ENCODE measurements at regions not wholly inside any gene's neighbourhood (a gene's known extent, or its start where the extent isn't known, plus 50 kb on each side); places are given as distances from the start of the nearest gene placed in this dataset.
"Not testable (repeated sequence)": the region's sequence is repeated elsewhere in the genome, so short reads cannot be mapped to it uniquely, and the experiment has no call there.

DNA sequence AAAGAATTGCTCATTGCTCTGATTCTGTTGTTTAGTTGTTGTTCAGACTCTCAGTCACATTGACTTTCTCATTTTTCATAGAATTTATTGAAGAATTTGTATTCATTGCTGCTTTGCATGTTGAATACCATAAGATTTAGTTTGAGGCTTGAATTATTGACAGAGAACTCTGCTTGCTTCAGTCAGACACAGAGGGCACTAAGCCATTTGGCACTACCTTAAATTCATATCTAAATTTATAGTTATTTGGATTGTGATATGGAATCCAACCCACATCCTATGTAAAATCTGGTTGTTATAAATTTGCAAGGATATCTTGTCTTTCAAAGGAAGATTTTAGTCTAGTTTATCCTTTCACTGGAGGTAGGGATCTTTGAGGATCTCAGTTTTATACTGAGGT is 1748.6 kb downstream of the BRINP3 start:
- no peak for DNase-seq (ENCODE audit: extremely low read depth, insufficient read length)
- no peak overlapping the region for H3K4me3 ChIP-seq (replicated peaks; ENCODE audit: low read depth, low read length)
- no peaks in the 10 kb centered on the region for H3K36me3 ChIP-seq (ENCODE audit: control insufficient read depth, insufficient read depth, low read length)
- H3K27me3 ChIP-seq (replicated peaks; ENCODE audit: control insufficient read depth, insufficient read depth, low read length): no peaks in the 10 kb centered on the region
- TF ChIP-seq, protein P1, sequence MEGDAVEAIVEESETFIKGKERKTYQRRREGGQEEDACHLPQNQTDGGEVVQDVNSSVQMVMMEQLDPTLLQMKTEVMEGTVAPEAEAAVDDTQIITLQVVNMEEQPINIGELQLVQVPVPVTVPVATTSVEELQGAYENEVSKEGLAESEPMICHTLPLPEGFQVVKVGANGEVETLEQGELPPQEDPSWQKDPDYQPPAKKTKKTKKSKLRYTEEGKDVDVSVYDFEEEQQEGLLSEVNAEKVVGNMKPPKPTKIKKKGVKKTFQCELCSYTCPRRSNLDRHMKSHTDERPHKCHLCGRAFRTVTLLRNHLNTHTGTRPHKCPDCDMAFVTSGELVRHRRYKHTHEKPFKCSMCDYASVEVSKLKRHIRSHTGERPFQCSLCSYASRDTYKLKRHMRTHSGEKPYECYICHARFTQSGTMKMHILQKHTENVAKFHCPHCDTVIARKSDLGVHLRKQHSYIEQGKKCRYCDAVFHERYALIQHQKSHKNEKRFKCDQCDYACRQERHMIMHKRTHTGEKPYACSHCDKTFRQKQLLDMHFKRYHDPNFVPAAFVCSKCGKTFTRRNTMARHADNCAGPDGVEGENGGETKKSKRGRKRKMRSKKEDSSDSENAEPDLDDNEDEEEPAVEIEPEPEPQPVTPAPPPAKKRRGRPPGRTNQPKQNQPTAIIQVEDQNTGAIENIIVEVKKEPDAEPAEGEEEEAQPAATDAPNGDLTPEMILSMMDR (IDR thresholded peaks at IDR 0.05; ENCODE audit: insufficient read depth, low read length, poor library complexity, severe bottlenecking): no peak

DNA sequence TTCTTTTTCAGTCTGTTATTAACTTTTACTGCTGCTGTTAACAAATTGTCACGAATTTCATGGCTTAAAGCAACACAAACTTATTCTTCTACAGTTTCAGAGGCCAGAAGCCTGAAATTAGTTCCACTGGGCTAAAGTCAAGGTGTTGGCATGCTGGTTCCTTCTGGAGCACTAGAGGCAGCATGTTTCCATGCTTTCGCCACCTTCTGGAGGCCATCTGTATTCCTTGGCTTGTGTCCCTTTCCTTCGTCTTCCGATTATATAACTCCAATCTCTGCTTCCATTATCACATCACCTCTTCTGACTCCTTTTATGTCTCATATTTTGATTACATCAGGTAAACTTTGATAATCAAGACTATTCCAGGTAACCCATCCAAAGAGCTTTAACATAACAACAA is 1742.1 kb downstream of the BRINP3 start:
- Histone ChIP-seq H3K27me3 (replicated peaks; ENCODE audit: control insufficient read depth, insufficient read depth, low read length) (no peaks in the 10 kb centered on the region), H3K36me3 (ENCODE audit: control insufficient read depth, insufficient read depth, low read length) (no peaks in the 10 kb centered on the region), H3K4me3 (replicated peaks; ENCODE audit: low read depth, low read length) (no peak overlapping the region)
- no peak for DNase-seq (ENCODE audit: extremely low read depth, insufficient read length)
- TF ChIP-seq, protein P1 (IDR thresholded peaks at IDR 0.05; ENCODE audit: insufficient read depth, low read length, poor library complexity, severe bottlenecking): no peak

DNA sequence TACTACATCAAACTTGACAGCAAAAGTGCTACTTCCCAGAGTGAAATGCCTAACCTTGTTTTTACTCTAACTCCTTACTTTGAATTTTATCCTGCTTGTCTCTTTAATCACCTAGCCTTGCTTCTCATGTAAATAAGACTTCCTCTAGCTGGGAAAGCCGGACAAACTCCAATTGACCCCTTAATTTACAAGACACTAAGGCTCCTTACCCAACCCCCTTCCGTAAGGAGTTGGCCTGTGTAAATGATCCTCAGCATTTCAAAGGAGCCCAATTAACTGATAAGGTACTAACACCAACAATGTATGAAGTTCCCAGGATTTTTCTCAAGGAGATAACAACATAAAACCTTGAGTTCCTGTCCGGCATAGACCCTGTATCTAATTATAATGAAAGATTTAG is 1728.4 kb downstream of the BRINP3 start:
- not testable (repeated sequence) for H3K4me3 ChIP-seq (replicated peaks; ENCODE audit: low read depth, low read length); DNase-seq (ENCODE audit: extremely low read depth, insufficient read length); H3K36me3 ChIP-seq (ENCODE audit: control insufficient read depth, insufficient read depth, low read length); H3K27me3 ChIP-seq (replicated peaks; ENCODE audit: control insufficient read depth, insufficient read depth, low read length)

DNA sequence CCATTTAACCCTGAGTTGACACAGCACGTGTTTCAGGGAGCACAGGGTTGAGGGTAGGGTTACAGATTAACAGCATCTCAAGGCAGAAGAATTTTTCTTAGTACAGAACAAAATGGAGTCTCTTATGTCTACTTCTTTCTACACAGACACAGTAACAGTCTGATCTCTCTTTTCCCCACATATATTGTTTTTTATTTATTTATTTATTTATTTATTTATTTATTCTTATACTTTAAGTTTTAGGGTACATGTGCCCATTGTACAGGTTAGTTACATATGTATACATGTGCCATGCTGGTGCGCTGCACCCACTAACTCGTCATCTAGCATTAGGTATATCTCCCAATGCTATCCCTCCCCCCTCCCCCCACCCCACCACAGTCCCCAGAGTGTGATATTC is 1725.6 kb downstream of the BRINP3 start:
- H3K4me3 ChIP-seq (replicated peaks; ENCODE audit: low read depth, low read length); DNase-seq (ENCODE audit: extremely low read depth, insufficient read length); H3K27me3 ChIP-seq (replicated peaks; ENCODE audit: control insufficient read depth, insufficient read depth, low read length); H3K36me3 ChIP-seq (ENCODE audit: control insufficient read depth, insufficient read depth, low read length): not testable (repeated sequence)

DNA sequence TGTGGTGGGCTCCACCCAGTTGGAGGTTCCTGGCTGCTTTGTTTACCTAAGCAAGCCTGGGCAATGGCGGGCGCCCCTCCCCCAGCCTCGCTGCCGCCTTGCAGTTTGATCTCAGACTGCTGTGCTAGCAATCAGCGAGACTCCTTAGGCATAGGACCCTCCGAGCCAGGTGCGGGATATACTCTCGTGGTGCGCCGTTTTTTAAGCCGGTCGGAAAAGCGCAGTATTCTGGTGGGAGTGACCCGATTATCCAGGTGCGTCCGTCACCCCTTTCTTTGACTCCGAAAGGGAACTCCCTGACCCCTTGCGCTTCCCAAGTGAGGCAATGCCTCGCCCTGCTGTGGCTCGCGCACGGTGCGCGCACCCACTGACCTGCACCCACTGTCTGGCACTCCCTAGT is 1719.9 kb downstream of the BRINP3 start:
- not testable (repeated sequence) for DNase-seq (ENCODE audit: extremely low read depth, insufficient read length); H3K36me3 ChIP-seq (ENCODE audit: control insufficient read depth, insufficient read depth, low read length); H3K27me3 ChIP-seq (replicated peaks; ENCODE audit: control insufficient read depth, insufficient read depth, low read length); H3K4me3 ChIP-seq (replicated peaks; ENCODE audit: low read depth, low read length)

DNA sequence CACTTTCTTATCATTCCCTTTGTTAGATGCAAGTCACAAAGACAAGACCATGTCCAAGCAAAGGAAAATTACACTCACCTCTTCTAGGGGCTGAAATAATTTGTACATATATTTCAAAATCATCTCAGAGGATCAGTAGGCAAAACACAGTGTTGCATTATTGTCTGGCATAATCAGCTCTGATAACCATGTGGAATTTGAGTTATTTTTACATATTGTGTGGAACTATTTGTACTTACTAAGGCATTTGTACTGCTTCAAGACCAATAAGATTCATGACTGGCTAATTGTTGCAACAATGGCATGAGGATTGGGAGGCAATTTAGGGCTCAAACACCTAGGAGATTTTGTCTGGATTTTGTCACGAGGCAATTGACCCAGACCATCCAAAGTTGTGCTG is 1716.4 kb downstream of the BRINP3 start:
- no peaks in the 10 kb centered on the region for H3K27me3 ChIP-seq (replicated peaks; ENCODE audit: control insufficient read depth, insufficient read depth, low read length)
- no peaks in the 10 kb centered on the region for H3K36me3 ChIP-seq (ENCODE audit: control insufficient read depth, insufficient read depth, low read length)
- TF ChIP-seq, protein P1 (IDR thresholded peaks at IDR 0.05; ENCODE audit: insufficient read depth, low read length, poor library complexity, severe bottlenecking): no peak
- no peak overlapping the region for H3K4me3 ChIP-seq (replicated peaks; ENCODE audit: low read depth, low read length)
- DNase-seq (ENCODE audit: extremely low read depth, insufficient read length): no peak

DNA sequence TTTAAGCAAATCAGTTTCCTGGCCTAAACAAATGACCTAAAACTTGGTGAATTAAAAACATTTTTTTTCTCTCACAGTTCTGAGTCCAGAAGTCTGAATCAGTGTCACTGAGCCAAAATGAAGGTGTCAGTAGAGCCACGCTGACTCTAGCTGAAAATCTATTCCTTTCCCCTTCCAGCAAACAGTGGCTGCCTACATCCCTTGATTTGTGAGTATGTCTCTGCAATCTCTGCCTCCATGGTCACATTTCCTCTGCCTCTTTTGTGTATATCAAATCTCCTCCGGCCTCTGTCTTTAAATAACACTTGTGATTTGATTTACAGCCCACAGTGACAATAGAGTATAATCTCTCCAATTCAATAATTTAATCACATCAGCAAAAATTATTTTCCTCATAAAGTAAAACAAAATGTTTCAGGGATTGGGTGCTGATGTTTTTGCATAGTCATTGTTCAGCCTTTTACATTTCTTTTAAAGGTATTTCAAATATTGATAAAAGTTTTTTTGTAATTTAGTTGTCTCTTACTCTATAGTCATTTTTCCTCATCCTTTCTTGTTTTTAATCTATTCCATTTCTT is 1715.4 kb downstream of the BRINP3 start:
- Histone ChIP-seq H3K27me3 (replicated peaks; ENCODE audit: control insufficient read depth, insufficient read depth, low read length) (no peaks in the 10 kb centered on the region), H3K4me3 (replicated peaks; ENCODE audit: low read depth, low read length) (no peak overlapping the region), H3K36me3 (ENCODE audit: control insufficient read depth, insufficient read depth, low read length) (no peaks in the 10 kb centered on the region)
- TF ChIP-seq, protein P1 (IDR thresholded peaks at IDR 0.05; ENCODE audit: insufficient read depth, low read length, poor library complexity, severe bottlenecking): no peak
- DNase-seq (ENCODE audit: extremely low read depth, insufficient read length): no peak

Measured in GM06990 (cell line).